KMS-11 (cell line): ENCODE measurements at regions not wholly inside any gene's neighbourhood (a gene's known extent, or its start where the extent isn't known, plus 50 kb on each side); places are given as distances from the start of the nearest gene placed in this dataset.

ENCODE experiments used
- H2AFZ ChIP-seq: fragments of 200-600 bp; sonication (generic); 2 replicates; pipeline ENCODE4 v1.6.1; 2016; ENCODE audit warnings: antibody characterized with exemption, mixed run types, low read depth
- H3K27ac ChIP-seq: fragments of 200-600 bp; sonication (generic); 2 replicates; pipeline ENCODE4 v1.6.1; 2016; ENCODE audit warnings: mild to moderate bottlenecking, mixed run types
- H3K27me3 ChIP-seq: fragments of 200-600 bp; sonication (generic); 2 replicates; pipeline ENCODE4 v1.6.1; 2017; ENCODE audit warnings: mild to moderate bottlenecking, low read depth, mixed run types, moderate library complexity; ENCODE audit not compliant: insufficient read depth
- H3K36me3 ChIP-seq: fragments of 200-600 bp; sonication (generic); 2 replicates; pipeline ENCODE4 v1.6.1; 2017; ENCODE audit warnings: mild to moderate bottlenecking, mixed run types; ENCODE audit not compliant: insufficient read depth
- H3K4me1 ChIP-seq: fragments of 200-600 bp; sonication (generic); 2 replicates; pipeline ENCODE4 v1.6.1; 2016; ENCODE audit warnings: mild to moderate bottlenecking, low read depth, mixed run types; ENCODE audit not compliant: poor library complexity, severe bottlenecking
- H3K4me2 ChIP-seq: fragments of 200-600 bp; sonication (generic); 2 replicates; pipeline ENCODE4 v1.7.0; 2016; ENCODE audit warnings: mild to moderate bottlenecking, mixed run types
- H3K4me3 ChIP-seq: fragments of 200-600 bp; sonication (generic); IDR thresholded peaks from 2 replicates; pipeline ENCODE4 v1.6.1; 2017; ENCODE audit warnings: low read depth, low read length, mixed read lengths; ENCODE audit not compliant: insufficient read depth
- H3K79me2 ChIP-seq: fragments of 200-600 bp; sonication (generic); 2 replicates; pipeline ENCODE4 v1.6.1; 2016; ENCODE audit warnings: low read depth, mixed run types; ENCODE audit not compliant: insufficient read depth
- H3K9ac ChIP-seq: fragments of 200-600 bp; sonication (generic); 2 replicates; pipeline ENCODE4 v1.6.1; 2016; ENCODE audit warnings: mild to moderate bottlenecking, mixed run types
- H4K20me1 ChIP-seq: fragments of 200-600 bp; sonication (generic); 2 replicates; pipeline ENCODE4 v1.6.1; 2016; ENCODE audit warnings: mild to moderate bottlenecking, mixed run types; ENCODE audit not compliant: insufficient read depth
- TF ChIP-seq, protein P1 (sequence below): fragments of 200-600 bp; sonication (generic); conservative IDR thresholded peaks from 2 replicates; pipeline ENCODE4 v1.6.1; 2017; ENCODE audit warnings: low read depth, mild to moderate bottlenecking, antibody characterized with exemption, low read length, moderate library complexity, mixed read lengths

- H3K4me2 ChIP-seq: no peak overlapping the region
- no peak overlapping the region for H3K27ac ChIP-seq
- H4K20me1 ChIP-seq: no peaks in the 10 kb centered on the region; the same call in 1 of the 2 replicates
- H3K4me3 ChIP-seq: no peak overlapping the region
- TF ChIP-seq, protein P1, sequence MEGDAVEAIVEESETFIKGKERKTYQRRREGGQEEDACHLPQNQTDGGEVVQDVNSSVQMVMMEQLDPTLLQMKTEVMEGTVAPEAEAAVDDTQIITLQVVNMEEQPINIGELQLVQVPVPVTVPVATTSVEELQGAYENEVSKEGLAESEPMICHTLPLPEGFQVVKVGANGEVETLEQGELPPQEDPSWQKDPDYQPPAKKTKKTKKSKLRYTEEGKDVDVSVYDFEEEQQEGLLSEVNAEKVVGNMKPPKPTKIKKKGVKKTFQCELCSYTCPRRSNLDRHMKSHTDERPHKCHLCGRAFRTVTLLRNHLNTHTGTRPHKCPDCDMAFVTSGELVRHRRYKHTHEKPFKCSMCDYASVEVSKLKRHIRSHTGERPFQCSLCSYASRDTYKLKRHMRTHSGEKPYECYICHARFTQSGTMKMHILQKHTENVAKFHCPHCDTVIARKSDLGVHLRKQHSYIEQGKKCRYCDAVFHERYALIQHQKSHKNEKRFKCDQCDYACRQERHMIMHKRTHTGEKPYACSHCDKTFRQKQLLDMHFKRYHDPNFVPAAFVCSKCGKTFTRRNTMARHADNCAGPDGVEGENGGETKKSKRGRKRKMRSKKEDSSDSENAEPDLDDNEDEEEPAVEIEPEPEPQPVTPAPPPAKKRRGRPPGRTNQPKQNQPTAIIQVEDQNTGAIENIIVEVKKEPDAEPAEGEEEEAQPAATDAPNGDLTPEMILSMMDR: no peak
- H2AFZ ChIP-seq: no peak overlapping the region
- peaks cover 11% of the 10 kb centered on the region for H3K4me1 ChIP-seq
- H3K9ac ChIP-seq: no peak overlapping the region
- H3K79me2 ChIP-seq: no peaks in the 10 kb centered on the region
- H3K27me3 ChIP-seq: no peaks in the 10 kb centered on the region
- H3K36me3 ChIP-seq: no peaks in the 10 kb centered on the region; the same call in 1 of the 2 replicates
These were observed 51.1 kb downstream of the HYCC1 start for GRCh38 chr7:22962775-22963350.

DNA sequence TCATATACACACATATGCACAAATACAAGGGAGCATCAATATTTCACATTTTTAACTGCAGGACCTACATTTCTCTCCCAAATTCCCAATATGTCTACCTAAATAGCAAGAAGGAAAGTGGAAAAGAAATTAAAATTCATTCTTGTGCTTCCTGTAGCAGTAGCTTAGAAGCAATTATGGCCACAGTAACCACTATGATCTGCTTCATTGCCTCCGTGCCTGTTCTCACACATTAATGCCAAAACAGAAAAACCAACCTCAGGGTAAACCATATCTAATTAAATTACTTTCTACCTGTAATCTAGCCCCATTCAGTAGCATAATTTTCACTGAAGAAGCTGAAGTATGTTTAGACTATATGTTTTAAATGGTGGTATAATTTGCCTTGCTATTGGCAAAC is 55.2 kb downstream of the HYCC1 start:
- no peaks in the 10 kb centered on the region for H3K27me3 ChIP-seq
- H4K20me1 ChIP-seq: no peaks in the 10 kb centered on the region
- H3K36me3 ChIP-seq: no peaks in the 10 kb centered on the region; the same call in 1 of the 2 replicates
- no peak overlapping the region for H3K4me2 ChIP-seq
- no peak overlapping the region for H3K27ac ChIP-seq
- peaks cover 11% of the 10 kb centered on the region for H3K4me1 ChIP-seq
- no peak overlapping the region for H3K4me3 ChIP-seq
- TF ChIP-seq, protein P1: no peak
- no peak overlapping the region for H2AFZ ChIP-seq
- no peak overlapping the region for H3K9ac ChIP-seq
- H3K79me2 ChIP-seq: no peaks in the 10 kb centered on the region

GRCh38 chr7:22954251-22954650 is 59.7 kb downstream of the HYCC1 start:
- Histone ChIP-seq H3K4me3 (no peak overlapping the region), H3K79me2 (no peaks in the 10 kb centered on the region), H4K20me1 (no peaks in the 10 kb centered on the region), H3K9ac (no peak overlapping the region; the same call in 1 of the 2 replicates), H3K4me2 (no peak overlapping the region), H3K4me1 (peaks cover 2% of the 10 kb centered on the region), H3K36me3 (no peaks in the 10 kb centered on the region; the same call in 1 of the 2 replicates), H2AFZ (no peak overlapping the region), H3K27ac (no peak overlapping the region), H3K27me3 (no peaks in the 10 kb centered on the region)
- TF ChIP-seq, protein P1: no peak

- no peak overlapping the region for H3K27ac ChIP-seq
- H3K4me2 ChIP-seq: no peak overlapping the region
These were observed 61.5 kb downstream of the HYCC1 start for GRCh38 chr7:22952306-22953015.

More at GRCh38 chr7:22952306-22953015, 61.5 kb downstream of the HYCC1 start:
- Histone ChIP-seq H3K79me2 (no peaks in the 10 kb centered on the region), H4K20me1 (no peaks in the 10 kb centered on the region), H3K36me3 (no peaks in the 10 kb centered on the region; the same call in 1 of the 2 replicates), H3K4me3 (no peak overlapping the region), H3K27me3 (no peaks in the 10 kb centered on the region), H3K9ac (no peak overlapping the region), H2AFZ (no peak overlapping the region), H3K4me1 (no peaks in the 10 kb centered on the region)
- TF ChIP-seq, protein P1: no peak
